Spleen (tissue), 7 donors: ENCODE measurements at regions not wholly inside any gene's neighbourhood (a gene's known extent, or its start where the extent isn't known, plus 50 kb on each side); places are given as distances from the start of the nearest gene placed in this dataset.

ENCODE experiments used
- CTCF ChIP-seq, 11 experiments: fragments of 200-600 bp in 7 of 11; fragments of 450-650 bp in 4 of 11; sonication (generic) in 4 of 11; IDR thresholded peaks in 8 of 11; conservative IDR thresholded peaks in 3 of 11; 1 replicate in 7 of 11; 2 replicates in 4 of 11; pipeline versions ENCODE4 v1.4.0 to v1.8.0; 2016 to 2021; ENCODE audit warnings: antibody characterized with exemption in 11 of 11, inconsistent platforms in 4 of 11, mild to moderate bottlenecking in 1 of 11
- POLR2A ChIP-seq, 3 donors: fragments of 450-650 bp; IDR thresholded peaks; one replicate each; pipeline ENCODE4 v1.5.1; 2017; ENCODE audit warnings: antibody characterized with exemption in 3 of 3, mild to moderate bottlenecking in 1 of 3
- donor health status: DM: no; HTN: no; CAD: no; lungs with moderate emphysema.
- donor health status: DM: no; HTN: no; CAD: no.
- donor health status: DM: no; HTN: no; CAD: no.

- TF ChIP-seq CTCF (IDR thresholded peaks at IDR 0.05 in 8 of 11, conservative IDR thresholded peaks at IDR 0.05 in 3 of 11), result no peak
- no peak for TF ChIP-seq POLR2A (IDR thresholded peaks at IDR 0.05)
These were observed 480.3 kb downstream of the BCL11A start for GRCh38 chr2:60073201-60073600.
